Ovary (tissue), 7 donors: ENCODE measurements at regions not wholly inside any gene's neighbourhood (a gene's known extent, or its start where the extent isn't known, plus 50 kb on each side); places are given as distances from the start of the nearest gene placed in this dataset.

Source experiments
- DNase-seq, 5 donors: peaks; one replicate each; pipeline ENCODE4 v3.0.0-alpha.2; 2019 to 2020
- H3K27ac ChIP-seq, 2 donors: fragments of 200-600 bp; one replicate each; pipeline versions ENCODE4 v1.5.1 to v1.8.0; 2019 to 2022
- H3K27me3 ChIP-seq: fragments of 200-600 bp; one replicate; pipeline ENCODE4 v1.8.0; 2022
- H3K36me3 ChIP-seq: fragments of 200-600 bp; sonication (generic); one replicate; pipeline ENCODE4 v1.5.1; 2019
- H3K4me1 ChIP-seq: one replicate; pipeline ENCODE4 v1.8.1; 2013; ENCODE audit warnings: mild to moderate bottlenecking, moderate library complexity; ENCODE audit not compliant: insufficient read depth
- H3K4me3 ChIP-seq: fragments of 200-600 bp; sonication (generic); one replicate; pipeline ENCODE4 v1.5.1; 2017
- H3K9me3 ChIP-seq, 2 donors: fragments of 200-600 bp in 1 of 2; sonication (generic) in 1 of 2; one replicate each; pipeline versions ENCODE4 v1.5.1 to v1.8.1; 2013 to 2019; ENCODE audit warnings: mild to moderate bottlenecking in 1 of 2, moderate library complexity in 1 of 2
- EP300 ChIP-seq: sonication (generic); formaldehyde crosslinking; IDR thresholded peaks from one replicate; pipeline ENCODE4 v1.6.1; 2017; ENCODE audit warnings: antibody characterized with exemption
- POLR2A ChIP-seq: fragments of 450-650 bp; IDR thresholded peaks from one replicate; pipeline ENCODE4 v1.6.1; 2017; ENCODE audit warnings: antibody characterized with exemption, mild to moderate bottlenecking, moderate library complexity
- WGBS, 3 donors: extraction: QIAGEN DNeasy Blood & Tissue Kit in 1 of 3; methylation state at CpG; one replicate each; pipeline versions ENCODE4 v1.1.5 to v1.1.7; 2013 to 2017; 5-methylcytosine and 5-hydroxymethylcytosine counted together
- intact Hi-C, 4 donors: fragments of 100-400 bp; cut with DNase I; formaldehyde crosslinking; loops; one replicate each; pipeline versions ENCODE4 v1.11.0 to v1.15.1; 2022 to 2023
- TF ChIP-seq, protein P1 (sequence below), 3 donors: fragments of 450-650 bp in 2 of 3; fragments of 200-600 bp in 1 of 3; IDR thresholded peaks; one replicate each; pipeline versions ENCODE4 v1.5.1 to v1.8.0; 2016 to 2022; ENCODE audit warnings: antibody characterized with exemption in 3 of 3, mild to moderate bottlenecking in 1 of 3
- donor health status: DM: no; HTN: no; CAD: no; lungs with moderate emphysema.
- donor health status: DM: no; HTN: no; CAD: no.
- donor health status: Bipolar disorder and iron deficiency.
- donor health status: DM: no; HTN: no; CAD: no.
- donor health status: DM: yes; HTN: yes; CAD: no.

DNA sequence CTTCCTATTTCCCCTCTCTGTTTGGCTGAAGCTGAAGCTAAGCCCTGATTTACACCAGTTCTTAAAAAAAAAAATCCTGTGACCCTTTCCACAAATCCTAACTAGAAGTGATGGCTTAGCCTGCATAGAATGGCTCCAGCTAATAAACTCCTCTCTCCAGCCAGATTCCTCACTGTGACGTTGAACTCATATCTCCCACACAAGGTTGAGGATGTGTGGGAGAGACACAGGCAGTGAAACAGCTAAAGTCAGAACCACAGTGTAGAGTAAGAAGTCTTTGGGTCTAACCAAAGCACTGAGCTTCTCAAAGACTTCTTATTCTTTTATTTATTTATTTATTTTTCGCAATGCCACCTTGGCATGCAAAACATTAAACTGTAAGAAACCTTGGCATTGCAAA is 268.3 kb downstream of the SNX13 start:
- 9 to 53% (median 48%) methylated on average over 2 of the region's 2 CpGs for WGBS, 3 donors
- Histone ChIP-seq H3K4me3 (no peak overlapping the region), H3K27me3 (no peaks in the 10 kb centered on the region), H3K27ac (no peak overlapping the region), H3K9me3 (no peaks in the 10 kb centered on the region), H3K4me1 (no peaks in the 10 kb centered on the region), H3K36me3 (no peaks in the 10 kb centered on the region)
- DNase-seq = no peak
- intact Hi-C loops = no loop called here
- TF ChIP-seq, protein P1, sequence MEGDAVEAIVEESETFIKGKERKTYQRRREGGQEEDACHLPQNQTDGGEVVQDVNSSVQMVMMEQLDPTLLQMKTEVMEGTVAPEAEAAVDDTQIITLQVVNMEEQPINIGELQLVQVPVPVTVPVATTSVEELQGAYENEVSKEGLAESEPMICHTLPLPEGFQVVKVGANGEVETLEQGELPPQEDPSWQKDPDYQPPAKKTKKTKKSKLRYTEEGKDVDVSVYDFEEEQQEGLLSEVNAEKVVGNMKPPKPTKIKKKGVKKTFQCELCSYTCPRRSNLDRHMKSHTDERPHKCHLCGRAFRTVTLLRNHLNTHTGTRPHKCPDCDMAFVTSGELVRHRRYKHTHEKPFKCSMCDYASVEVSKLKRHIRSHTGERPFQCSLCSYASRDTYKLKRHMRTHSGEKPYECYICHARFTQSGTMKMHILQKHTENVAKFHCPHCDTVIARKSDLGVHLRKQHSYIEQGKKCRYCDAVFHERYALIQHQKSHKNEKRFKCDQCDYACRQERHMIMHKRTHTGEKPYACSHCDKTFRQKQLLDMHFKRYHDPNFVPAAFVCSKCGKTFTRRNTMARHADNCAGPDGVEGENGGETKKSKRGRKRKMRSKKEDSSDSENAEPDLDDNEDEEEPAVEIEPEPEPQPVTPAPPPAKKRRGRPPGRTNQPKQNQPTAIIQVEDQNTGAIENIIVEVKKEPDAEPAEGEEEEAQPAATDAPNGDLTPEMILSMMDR (IDR thresholded peaks at IDR 0.05) = no peak
- TF ChIP-seq EP300 (no peak), POLR2A (no peak)

DNA sequence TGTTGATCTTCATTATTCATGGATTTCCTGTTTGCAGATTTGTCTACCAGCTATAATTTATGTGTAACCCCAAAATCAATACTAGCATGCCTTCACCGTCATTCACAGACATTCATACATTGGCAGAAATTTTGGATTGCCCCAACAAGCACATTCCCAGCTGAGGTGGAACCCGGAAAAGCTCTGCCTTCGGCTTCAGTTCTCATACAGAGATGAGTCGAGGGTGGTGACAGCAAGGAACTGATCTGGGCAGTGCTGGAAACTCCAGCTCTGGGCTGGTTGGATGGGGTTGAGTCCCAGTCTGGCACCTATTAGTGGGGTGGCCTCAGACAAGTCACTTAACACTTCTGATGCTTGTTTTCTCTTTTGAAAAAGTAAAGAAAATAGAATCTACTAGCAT is 267.5 kb downstream of the SNX13 start:
- no peaks in the 10 kb centered on the region for H3K36me3 ChIP-seq
- intact Hi-C loops = no loop called here
- no peaks in the 10 kb centered on the region for H3K9me3 ChIP-seq
- H3K4me3 ChIP-seq = no peak overlapping the region
- no peak for DNase-seq
- H3K27ac ChIP-seq = no peak overlapping the region
- WGBS, 3 donors = 94 to 96% (median 95%) methylated on average over 4 of the region's 4 CpGs
- TF ChIP-seq EP300 (no peak), POLR2A (no peak)
- TF ChIP-seq, protein P1 (IDR thresholded peaks at IDR 0.05) = no peak
- no peaks in the 10 kb centered on the region for H3K27me3 ChIP-seq
- no peaks in the 10 kb centered on the region for H3K4me1 ChIP-seq

- H3K27me3 ChIP-seq = no peaks in the 10 kb centered on the region
- WGBS, 3 donors = 86 to 93% (median 90%) methylated on average over 8 of the region's 8 CpGs
- no peak for DNase-seq
Measured at GRCh38 chr7:17674166-17674942, 265.9 kb downstream of the SNX13 start.

DNA sequence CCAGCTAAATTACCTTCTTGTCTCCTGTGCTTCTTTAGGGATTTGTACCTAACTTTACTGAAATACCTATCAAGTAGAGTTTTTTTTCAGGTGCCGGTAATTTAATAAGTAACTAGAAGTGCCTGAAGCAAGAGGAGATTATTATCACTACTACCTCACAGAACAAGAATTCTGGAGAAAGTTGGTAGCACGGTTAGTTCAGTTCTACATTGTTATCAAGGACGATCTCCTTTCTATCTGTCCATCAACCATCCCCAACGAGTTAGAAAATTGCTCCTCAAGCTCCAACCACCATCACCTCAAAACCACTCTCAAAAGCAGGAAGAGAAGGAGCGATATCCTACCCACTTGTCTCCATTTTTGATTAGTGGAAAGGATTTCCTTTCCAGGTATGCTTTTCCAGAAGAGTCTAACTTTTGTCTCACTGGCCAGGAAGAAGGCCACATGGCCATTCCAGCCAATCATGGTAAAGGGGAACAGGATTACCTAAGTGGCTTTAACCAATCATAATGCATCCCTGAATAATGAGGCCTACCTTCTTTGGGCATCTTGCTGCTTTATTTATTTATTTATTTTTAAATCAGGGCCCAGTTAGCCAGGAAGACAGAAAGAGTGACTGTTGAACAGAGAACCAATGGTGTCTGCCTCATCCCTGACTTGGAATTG is 265.2 kb downstream of the SNX13 start:
- Histone ChIP-seq H3K36me3 (no peaks in the 10 kb centered on the region), H3K27me3 (no peaks in the 10 kb centered on the region), H3K4me3 (no peak overlapping the region), H3K27ac (no peak overlapping the region), H3K4me1 (no peaks in the 10 kb centered on the region), H3K9me3 (no peaks in the 10 kb centered on the region)
- no peak for TF ChIP-seq EP300
- TF ChIP-seq POLR2A = no peak
- TF ChIP-seq, protein P1 (IDR thresholded peaks at IDR 0.05) = no peak
- DNase-seq = no peak
- intact Hi-C loops = no loop called here
- 76 to 95% (median 83%) methylated on average over 5 of the region's 5 CpGs for WGBS, 3 donors

More at GRCh38 chr7:17674166-17674942, 265.9 kb downstream of the SNX13 start:
- TF ChIP-seq EP300 = no peak
- no peak for TF ChIP-seq POLR2A
- TF ChIP-seq, protein P1 (IDR thresholded peaks at IDR 0.05) = no peak
- H3K9me3 ChIP-seq = no peaks in the 10 kb centered on the region
- H3K4me3 ChIP-seq = no peak overlapping the region
- H3K4me1 ChIP-seq = no peaks in the 10 kb centered on the region
- H3K27ac ChIP-seq = no peak overlapping the region
- intact Hi-C loops = no loop called here
- H3K36me3 ChIP-seq = no peaks in the 10 kb centered on the region
